Natural killer cell treated with Interleukin-12 subunit alpha and Interleukin-12 subunit beta and Interleukin-15 and Interleukin-18, amount 100 ng/mL, for 72 hours (primary cell): ENCODE measurements at regions not wholly inside any gene's neighbourhood (a gene's known extent, or its start where the extent isn't known, plus 50 kb on each side); places are given as distances from the start of the nearest gene placed in this dataset.
"Not testable (repeated sequence)": the region's sequence is repeated elsewhere in the genome, so short reads cannot be mapped to it uniquely, and the experiment has no call there.

Experiments
- ATAC-seq, 2 donors: fragments of 150-1000 bp; cut with Tn5 transposase in 1 of 2; sonication (Bioruptor Pico), chemical (Tn5 transposase) in 1 of 2; 2 replicates each; pipeline ENCODE4 v1.10.0; 2021
- DNase-seq: peaks from one replicate; pipeline ENCODE4 v3.0.0; 2022; ENCODE audit warnings: low spot score
- H3K27ac Mint-ChIP-seq, 2 donors: 1 replicate in 1 of 2; 2 replicates in 1 of 2; pipeline ENCODE4 v1.8.0; 2022; ENCODE audit warnings: mixed read lengths in 2 of 2, mild to moderate bottlenecking in 1 of 2, moderate library complexity in 1 of 2
- H3K27me3 Mint-ChIP-seq, 2 donors: 1 replicate in 1 of 2; 2 replicates in 1 of 2; pipeline ENCODE4 v1.8.0; 2022; ENCODE audit warnings: mixed read lengths in 2 of 2
- H3K36me3 Mint-ChIP-seq: one replicate; pipeline ENCODE4 v1.8.0; 2022; ENCODE audit warnings: mixed read lengths
- H3K4me1 Mint-ChIP-seq, 2 donors: 1 replicate in 1 of 2; 2 replicates in 1 of 2; pipeline ENCODE4 v1.8.0; 2022; ENCODE audit warnings: low read depth in 2 of 2, mixed read lengths in 2 of 2, mild to moderate bottlenecking in 1 of 2
- H3K4me3 Mint-ChIP-seq: one replicate; pipeline ENCODE4 v1.8.0; 2022; ENCODE audit warnings: mixed read lengths
- H3K9me3 Mint-ChIP-seq: 2 replicates; pipeline ENCODE4 v1.8.0; 2022; ENCODE audit warnings: mixed read lengths

GRCh38 chr1:195721210-195721971 lies 886.8 kb downstream of the KCNT2 start:
- Mint-ChIP-seq H3K36me3 (no peaks in the 10 kb centered on the region), H3K27me3 (no peaks in the 10 kb centered on the region), H3K9me3 (peaks cover 20% of the 10 kb centered on the region), H3K4me3 (no peak overlapping the region), H3K27ac (no peak overlapping the region), H3K4me1 (no peaks in the 10 kb centered on the region)
- ATAC-seq (no peak), DNase-seq (no peak)

DNA sequence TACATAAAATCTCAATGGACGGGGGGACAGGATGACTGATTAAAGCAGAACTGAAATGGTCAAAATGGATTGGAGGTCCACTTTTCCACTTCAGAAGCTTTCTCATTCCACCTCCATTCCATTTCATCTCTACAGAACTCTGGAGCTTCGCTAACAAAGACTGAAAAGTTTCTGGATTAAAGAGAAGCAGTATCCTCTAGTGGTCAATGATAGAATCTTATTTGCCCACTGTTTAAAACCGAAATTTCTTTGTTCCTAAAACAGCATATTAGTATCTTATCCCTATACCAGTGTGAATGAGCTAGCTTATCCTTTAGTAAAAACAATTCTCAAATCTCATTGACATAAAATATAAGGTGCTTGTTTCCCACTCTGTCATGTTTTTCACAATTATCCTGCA lies 890.6 kb downstream of the KCNT2 start:
- H3K4me3 Mint-ChIP-seq, result no peak overlapping the region

GRCh38 chr1:195715652-195716051 lies 892.6 kb downstream of the KCNT2 start:
- Mint-ChIP-seq H3K27me3 (no peaks in the 10 kb centered on the region), H3K4me1 (no peaks in the 10 kb centered on the region), H3K4me3 (no peak overlapping the region), H3K27ac (no peak overlapping the region), H3K9me3 (peaks cover 9% of the 10 kb centered on the region), H3K36me3 (no peaks in the 10 kb centered on the region)
- no peak for ATAC-seq
- no peak for DNase-seq

More for the DNA sequence above, 890.6 kb downstream of the KCNT2 start:
- no peak overlapping the region for H3K27ac Mint-ChIP-seq
- H3K27me3 Mint-ChIP-seq, result no peaks in the 10 kb centered on the region
- DNase-seq, result no peak
- H3K36me3 Mint-ChIP-seq, result no peaks in the 10 kb centered on the region
- ATAC-seq, result no peak
- H3K4me1 Mint-ChIP-seq, result no peaks in the 10 kb centered on the region
- H3K9me3 Mint-ChIP-seq, result peaks cover 15% of the 10 kb centered on the region

DNA sequence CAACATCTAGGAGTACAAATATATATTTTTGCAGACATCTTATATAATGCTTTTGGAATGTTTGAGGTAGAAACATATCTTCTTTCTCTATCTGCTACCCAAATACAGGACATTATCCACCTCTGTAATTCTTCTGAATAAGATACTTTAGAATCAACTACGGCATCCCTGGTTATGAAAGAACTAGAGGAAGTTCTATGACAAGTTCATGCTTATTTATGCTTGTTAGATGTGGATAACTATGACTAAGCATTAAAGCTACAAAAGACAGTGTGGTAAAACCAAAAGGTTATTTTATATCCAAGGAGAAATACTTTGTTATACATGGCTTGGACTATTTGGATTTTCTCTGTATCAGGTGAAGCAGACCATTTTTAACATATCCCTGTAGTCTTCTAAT lies 894.0 kb downstream of the KCNT2 start:
- H3K27ac Mint-ChIP-seq, result no peak overlapping the region
- no peaks in the 10 kb centered on the region for H3K36me3 Mint-ChIP-seq
- H3K4me1 Mint-ChIP-seq, result no peaks in the 10 kb centered on the region
- peaks cover 8% of the 10 kb centered on the region for H3K9me3 Mint-ChIP-seq
- H3K4me3 Mint-ChIP-seq, result no peak overlapping the region
- DNase-seq (no peak), ATAC-seq (no peak)
- H3K27me3 Mint-ChIP-seq, result no peaks in the 10 kb centered on the region

GRCh38 chr1:195709821-195710220 lies 898.4 kb downstream of the KCNT2 start:
- Mint-ChIP-seq H3K27me3 (no peaks in the 10 kb centered on the region), H3K4me1 (no peaks in the 10 kb centered on the region)

DNA sequence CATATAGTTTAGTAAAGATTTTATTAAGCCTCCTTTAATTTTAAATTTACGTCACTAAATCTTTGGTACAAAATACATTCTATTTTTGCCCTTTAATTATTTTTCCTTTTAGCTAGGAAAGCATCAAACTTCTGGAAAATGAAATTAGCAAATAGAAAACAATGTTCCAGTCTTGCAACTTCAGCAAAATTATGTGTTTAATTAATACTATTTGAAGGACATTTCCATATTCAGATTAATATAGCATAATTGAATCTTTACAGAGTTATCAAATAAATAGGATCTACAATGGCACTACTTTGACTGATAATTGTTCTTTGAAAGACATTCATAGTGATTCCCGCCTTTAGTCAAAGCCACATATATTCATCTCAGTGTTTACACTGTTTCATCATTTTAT lies 904.2 kb downstream of the KCNT2 start:
- Mint-ChIP-seq H3K9me3 (no peaks in the 10 kb centered on the region), H3K4me1 (no peaks in the 10 kb centered on the region), H3K27ac (no peak overlapping the region), H3K36me3 (no peaks in the 10 kb centered on the region), H3K27me3 (no peaks in the 10 kb centered on the region), H3K4me3 (no peak overlapping the region)
- ATAC-seq, result no peak
- DNase-seq, result no peak

More at GRCh38 chr1:195709821-195710220, 898.4 kb downstream of the KCNT2 start:
- no peak for ATAC-seq
- H3K9me3 Mint-ChIP-seq, result peaks cover 3% of the 10 kb centered on the region
- DNase-seq, result no peak
- no peaks in the 10 kb centered on the region for H3K36me3 Mint-ChIP-seq
- no peak overlapping the region for H3K4me3 Mint-ChIP-seq
- H3K27ac Mint-ChIP-seq, result no peak overlapping the region

- no peak overlapping the region for H3K27ac Mint-ChIP-seq
- no peaks in the 10 kb centered on the region for H3K27me3 Mint-ChIP-seq
- H3K9me3 Mint-ChIP-seq, result peaks cover 5% of the 10 kb centered on the region
- ATAC-seq, result no peak
- no peak overlapping the region for H3K4me3 Mint-ChIP-seq
- DNase-seq, result no peak
- no peaks in the 10 kb centered on the region for H3K36me3 Mint-ChIP-seq
- H3K4me1 Mint-ChIP-seq, result no peaks in the 10 kb centered on the region
These were observed 907.1 kb downstream of the KCNT2 start for GRCh38 chr1:195701149-195701548.

- Mint-ChIP-seq H3K9me3 (peaks cover 10% of the 10 kb centered on the region), H3K27ac (no peak overlapping the region), H3K4me1 (no peaks in the 10 kb centered on the region), H3K36me3 (no peaks in the 10 kb centered on the region), H3K27me3 (no peaks in the 10 kb centered on the region), H3K4me3 (no peak overlapping the region)
- ATAC-seq, result no peak
- no peak for DNase-seq
These were observed 911.1 kb downstream of the KCNT2 start for GRCh38 chr1:195697130-195697529.

DNA sequence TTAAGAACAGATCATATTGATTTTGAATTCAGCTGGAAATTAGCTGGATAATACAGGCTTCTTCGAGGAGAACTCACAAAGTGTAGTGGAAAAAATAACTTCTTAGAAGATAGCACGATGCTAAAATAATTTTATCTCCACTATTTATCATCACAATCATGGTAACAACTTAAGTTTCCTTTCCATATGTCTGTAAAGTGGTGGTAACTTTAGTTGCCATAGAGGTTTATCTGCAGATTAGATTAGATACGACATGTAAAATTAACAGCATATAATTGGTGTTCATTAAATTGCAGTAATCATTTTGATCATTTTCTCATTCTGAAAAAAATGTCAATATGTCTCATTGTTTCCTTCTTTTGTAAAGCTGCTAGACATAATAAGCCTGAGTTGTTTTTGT lies 921.5 kb downstream of the KCNT2 start:
- Mint-ChIP-seq H3K4me1 (no peaks in the 10 kb centered on the region), H3K4me3 (no peak overlapping the region), H3K36me3 (no peaks in the 10 kb centered on the region), H3K9me3 (peaks cover 3% of the 10 kb centered on the region), H3K27me3 (no peaks in the 10 kb centered on the region), H3K27ac (no peak overlapping the region)
- DNase-seq (no peak), ATAC-seq (no peak)

- Mint-ChIP-seq H3K4me1 (no peaks in the 10 kb centered on the region), H3K9me3 (peaks cover 21% of the 10 kb centered on the region), H3K27me3 (no peaks in the 10 kb centered on the region), H3K27ac (no peak overlapping the region), H3K36me3 (no peaks in the 10 kb centered on the region), H3K4me3 (no peak overlapping the region)
- DNase-seq (no peak), ATAC-seq (no peak)
These were observed 943.6 kb downstream of the KCNT2 start for GRCh38 chr1:195664628-195665027.

GRCh38 chr1:195663549-195664280 lies 944.5 kb downstream of the KCNT2 start:
- Mint-ChIP-seq H3K27me3 (no peaks in the 10 kb centered on the region), H3K36me3 (no peaks in the 10 kb centered on the region), H3K9me3 (peaks cover 17% of the 10 kb centered on the region), H3K27ac (no peak overlapping the region), H3K4me3 (no peak overlapping the region), H3K4me1 (no peaks in the 10 kb centered on the region)
- ATAC-seq (no peak), DNase-seq (no peak)

- Mint-ChIP-seq H3K4me3 (no peak overlapping the region), H3K27me3 (no peaks in the 10 kb centered on the region), H3K9me3 (peaks cover 6% of the 10 kb centered on the region), H3K4me1 (no peaks in the 10 kb centered on the region), H3K36me3 (no peaks in the 10 kb centered on the region), H3K27ac (no peak overlapping the region)
- ATAC-seq (no peak), DNase-seq (no peak)
These were observed 951.5 kb downstream of the KCNT2 start for GRCh38 chr1:195656780-195657179.

GRCh38 chr1:195648875-195649274 lies 959.4 kb downstream of the KCNT2 start:
- DNase-seq, H3K4me1 Mint-ChIP-seq, H3K36me3 Mint-ChIP-seq, H3K4me3 Mint-ChIP-seq, H3K27me3 Mint-ChIP-seq, H3K27ac Mint-ChIP-seq, ATAC-seq: not testable (repeated sequence)
- H3K9me3 Mint-ChIP-seq, result peaks cover 17% of the 10 kb centered on the region

GRCh38 chr1:195637539-195637938 lies 970.7 kb downstream of the KCNT2 start:
- DNase-seq (no peak), ATAC-seq (no peak)
- Mint-ChIP-seq H3K27me3 (no peaks in the 10 kb centered on the region), H3K36me3 (no peaks in the 10 kb centered on the region), H3K4me1 (no peaks in the 10 kb centered on the region), H3K9me3 (peaks cover 7% of the 10 kb centered on the region), H3K27ac (no peak overlapping the region), H3K4me3 (no peak overlapping the region)
